GM21619 (cell line): ENCODE measurements at regions not wholly inside any gene's neighbourhood (a gene's known extent, or its start where the extent isn't known, plus 50 kb on each side); places are given as distances from the start of the nearest gene placed in this dataset.
A peak's percentile ranks its signal among the peaks of the same experiment; 100 is the strongest.
"Not testable (repeated sequence)": the region's sequence is repeated elsewhere in the genome, so short reads cannot be mapped to it uniquely, and the experiment has no call there.

Experiments
- ATAC-seq: cut with Tn5 transposase; IDR thresholded peaks from one replicate; pipeline ENCODE4 v1.9.1; 2021; ENCODE audit not compliant: unreplicated experiment

GRCh38 chr5:93682471-93683404, 58.7 kb downstream of the POU5F2 start:
- not testable (repeated sequence) for ATAC-seq

GRCh38 chr5:93681432-93681831, 60.0 kb downstream of the POU5F2 start:
- no peak for ATAC-seq

GRCh38 chr5:93677359-93677891, 64.0 kb downstream of the POU5F2 start:
- no peak for ATAC-seq

- no peak for ATAC-seq
Observed at GRCh38 chr5:93676704-93677103, 64.7 kb downstream of the POU5F2 start.

GRCh38 chr5:93675460-93676450, 65.6 kb downstream of the POU5F2 start:
- peak; percentile 48 for ATAC-seq

GRCh38 chr5:93674866-93675459, 66.4 kb downstream of the POU5F2 start:
- peak; percentile 59 for ATAC-seq

- no peak for ATAC-seq
Observed at GRCh38 chr5:93674138-93674537, 67.3 kb downstream of the POU5F2 start.

- no peak for ATAC-seq
Observed at GRCh38 chr5:93673316-93673954, 68.0 kb downstream of the POU5F2 start.

GRCh38 chr5:93665648-93666047, 75.8 kb downstream of the POU5F2 start:
- ATAC-seq, result no peak

- no peak for ATAC-seq
Observed at GRCh38 chr5:93660677-93661076, 77.7 kb downstream of the NR2F1 start.

- no peak for ATAC-seq
Observed at GRCh38 chr5:93658044-93658443, 75.0 kb downstream of the NR2F1 start.

GRCh38 chr5:93654676-93655075, 71.7 kb downstream of the NR2F1 start:
- no peak for ATAC-seq

GRCh38 chr5:93653716-93654115, 70.7 kb downstream of the NR2F1 start:
- no peak for ATAC-seq

GRCh38 chr5:93649234-93649900, 66.3 kb downstream of the NR2F1 start:
- no peak for ATAC-seq

GRCh38 chr5:93644760-93645159, 61.7 kb downstream of the NR2F1 start:
- no peak for ATAC-seq
